GM03348 (cell line): ENCODE measurements at regions not wholly inside any gene's neighbourhood (a gene's known extent, or its start where the extent isn't known, plus 50 kb on each side); places are given as distances from the start of the nearest gene placed in this dataset.

ENCODE experiments used
- DNase-seq: peaks from one replicate; pipeline ENCODE4 v3.0.0; 2012; ENCODE audit warnings: low spot score

- DNase-seq, result no peak
Measured at GRCh38 chr2:204486321-204486720, 59.0 kb upstream of the PARD3B start.

- DNase-seq, result peak; percentile 26
Measured at GRCh38 chr2:204486805-204487204, 58.5 kb upstream of the PARD3B start.

GRCh38 chr2:204487447-204488229, 57.6 kb upstream of the PARD3B start:
- no peak for DNase-seq

GRCh38 chr2:204491528-204491927, 53.7 kb upstream of the PARD3B start:
- DNase-seq, result no peak

GRCh38 chr2:204492417-204492816, 52.9 kb upstream of the PARD3B start:
- no peak for DNase-seq

GRCh38 chr2:204494681-204495080, 50.6 kb upstream of the PARD3B start:
- no peak for DNase-seq

- DNase-seq, result no peak
Measured at GRCh38 chr2:204495381-204495780, 49.9 kb upstream of the PARD3B start.
